Embryonic facial prominence (tissue), 1 donor: ENCODE measurements at regions not wholly inside any gene's neighbourhood (a gene's known extent, or its start where the extent isn't known, plus 50 kb on each side); places are given as distances from the start of the nearest gene placed in this dataset.

Experiments
- DNase-seq: peaks from one replicate; pipeline ENCODE4 v3.0.0-alpha.2; 2016; ENCODE audit errors: extremely low spot score

- no peak for DNase-seq
Measured at GRCh38 chr4:129167640-129168260, 71.8 kb downstream of the C4orf33 start.

GRCh38 chr4:129172181-129172580, 76.2 kb downstream of the C4orf33 start:
- DNase-seq: no peak

GRCh38 chr4:129176864-129177263, 80.9 kb downstream of the C4orf33 start:
- no peak for DNase-seq

- DNase-seq: no peak
Measured at GRCh38 chr4:129179276-129179675, 83.3 kb downstream of the C4orf33 start.

- DNase-seq: no peak
Measured at GRCh38 chr4:129189630-129190029, 93.7 kb downstream of the C4orf33 start.

GRCh38 chr4:129193357-129194100, 97.6 kb downstream of the C4orf33 start:
- no peak for DNase-seq

GRCh38 chr4:129208481-129208880, 112.5 kb downstream of the C4orf33 start:
- DNase-seq: no peak

GRCh38 chr4:129213692-129214091, 117.7 kb downstream of the C4orf33 start:
- DNase-seq: no peak

GRCh38 chr4:129218360-129218759, 122.4 kb downstream of the C4orf33 start:
- no peak for DNase-seq

GRCh38 chr4:129218897-129219296, 122.9 kb downstream of the C4orf33 start:
- DNase-seq: no peak

GRCh38 chr4:129220254-129220653, 124.3 kb downstream of the C4orf33 start:
- no peak for DNase-seq

GRCh38 chr4:129223945-129224344, 128.0 kb downstream of the C4orf33 start:
- DNase-seq: no peak

- DNase-seq: no peak
Measured at GRCh38 chr4:129230846-129231245, 134.9 kb downstream of the C4orf33 start.

GRCh38 chr4:129231945-129232588, 136.1 kb downstream of the C4orf33 start:
- DNase-seq: no peak

GRCh38 chr4:129232589-129233337, 136.8 kb downstream of the C4orf33 start:
- no peak for DNase-seq

GRCh38 chr4:129233691-129234090, 137.7 kb downstream of the C4orf33 start:
- DNase-seq: no peak

- DNase-seq: no peak
Measured at GRCh38 chr4:129236351-129236750, 140.4 kb downstream of the C4orf33 start.

- DNase-seq: no peak
Measured at GRCh38 chr4:129239088-129239487, 143.1 kb downstream of the C4orf33 start.

GRCh38 chr4:129240816-129241215, 144.9 kb downstream of the C4orf33 start:
- no peak for DNase-seq

- no peak for DNase-seq
Measured at GRCh38 chr4:129246145-129246544, 150.2 kb downstream of the C4orf33 start.

GRCh38 chr4:129246910-129247461, 151.0 kb downstream of the C4orf33 start:
- DNase-seq: no peak

GRCh38 chr4:129248621-129249020, 152.7 kb downstream of the C4orf33 start:
- DNase-seq: no peak
